Neural cell (in vitro differentiated cells): ENCODE measurements at regions not wholly inside any gene's neighbourhood (a gene's known extent, or its start where the extent isn't known, plus 50 kb on each side); places are given as distances from the start of the nearest gene placed in this dataset.

Experiments
- H2AFZ ChIP-seq: fragments of 200-600, 300-800 bp; sonication (generic), shearing (Covaris generic); 2 replicates; pipeline ENCODE4 v1.6.0; 2014; ENCODE audit warnings: low read depth, mild to moderate bottlenecking, antibody characterized with exemption, low read length, moderate library complexity
- H3F3A ChIP-seq: fragments of 200-600 bp; shearing (Covaris generic); 2 replicates; pipeline ENCODE4 v1.6.1; 2016; ENCODE audit warnings: mild to moderate bottlenecking, moderate library complexity, mixed read lengths, antibody characterized with exemption, low read length; ENCODE audit not compliant: insufficient read depth, poor library complexity, severe bottlenecking
- H3K27ac ChIP-seq: fragments of 200-600, 300-800 bp; sonication (generic), shearing (Covaris generic); 2 replicates; pipeline ENCODE4 v1.5.1; 2014; ENCODE audit warnings: mild to moderate bottlenecking, low read length, moderate library complexity
- H3K27me3 ChIP-seq: fragments of 300-800, 200-600 bp; sonication (generic), shearing (Covaris generic); 2 replicates; pipeline ENCODE4 v1.6.0; 2014; ENCODE audit warnings: mild to moderate bottlenecking, low read depth, low read length, moderate library complexity; ENCODE audit not compliant: insufficient read depth
- H3K36me3 ChIP-seq: fragments of 300-800, 200-600 bp; sonication (generic), shearing (Covaris generic); 2 replicates; pipeline ENCODE4 v1.5.1; 2014; ENCODE audit warnings: mild to moderate bottlenecking, antibody characterized with exemption, low read length, moderate library complexity; ENCODE audit not compliant: insufficient read depth
- H3K4me2 ChIP-seq: fragments of 300-800, 200-600 bp; sonication (generic), shearing (Covaris generic); 2 replicates; pipeline ENCODE4 v1.6.0; 2014; ENCODE audit warnings: mild to moderate bottlenecking, low read length
- H3K4me3 ChIP-seq: fragments of 300-800, 200-600 bp; sonication (generic), shearing (Covaris generic); 2 replicates; pipeline ENCODE4 v1.5.1; 2014; ENCODE audit warnings: mild to moderate bottlenecking, low read length, moderate library complexity
- H3K79me2 ChIP-seq: fragments of 200-600 bp; shearing (Covaris generic); replicated peaks from 2 replicates; pipeline ENCODE4 v1.6.0; 2014; ENCODE audit warnings: mild to moderate bottlenecking, low read length, moderate library complexity; ENCODE audit not compliant: insufficient read depth
- H3K9ac ChIP-seq: fragments of 300-800, 200-600 bp; sonication (generic), shearing (Covaris generic); 2 replicates; pipeline ENCODE4 v1.6.1; 2016; ENCODE audit warnings: mild to moderate bottlenecking, low read length, mixed read lengths
- H3K9me2 ChIP-seq: fragments of 200-600 bp; shearing (Covaris generic); 2 replicates; pipeline ENCODE4 v1.6.1; 2016; ENCODE audit warnings: mild to moderate bottlenecking, low read length, mixed read lengths; ENCODE audit not compliant: insufficient read depth
- H3K9me3 ChIP-seq: fragments of 200-600, 300-800 bp; sonication (generic), shearing (Covaris generic); 2 replicates; pipeline ENCODE4 v1.6.1; 2016; ENCODE audit warnings: mild to moderate bottlenecking, mixed run types, low read length, moderate library complexity, mixed read lengths
- H4K20me1 ChIP-seq: fragments of 200-600 bp; shearing (Covaris generic); 2 replicates; pipeline ENCODE4 v1.6.1; 2016; ENCODE audit warnings: mild to moderate bottlenecking, mixed run types; ENCODE audit not compliant: insufficient read depth
- EP300 ChIP-seq: fragments of 450-650 bp; conservative IDR thresholded peaks from 2 replicates; pipeline ENCODE4 v1.6.1; 2014; ENCODE audit warnings: antibody characterized with exemption, mild to moderate bottlenecking, moderate library complexity; ENCODE audit not compliant: poor library complexity, severe bottlenecking
- EZH2 ChIP-seq: fragments of 200-600, 300-800 bp; shearing (Covaris generic), sonication (generic); IDR thresholded peaks from 2 replicates; pipeline ENCODE4 v1.6.1; 2014; ENCODE audit warnings: antibody characterized with exemption, low read length, borderline replicate concordance, mild to moderate bottlenecking; ENCODE audit not compliant: insufficient read depth, poor library complexity, severe bottlenecking
- MXI1 ChIP-seq: fragments of 450-650 bp; conservative IDR thresholded peaks from 2 replicates; pipeline ENCODE4 v1.6.1; 2014; ENCODE audit warnings: antibody characterized with exemption, mild to moderate bottlenecking; ENCODE audit not compliant: poor library complexity, severe bottlenecking
- POLR2AphosphoS5 ChIP-seq: IDR thresholded peaks from 2 replicates; pipeline ENCODE4 v1.6.1; 2012
- RAD21 ChIP-seq: fragments of 450-650 bp; conservative IDR thresholded peaks from 2 replicates; pipeline ENCODE4 v1.6.1; 2014; ENCODE audit warnings: antibody characterized with exemption, mild to moderate bottlenecking, moderate library complexity
- SMC3 ChIP-seq: fragments of 450-650 bp; conservative IDR thresholded peaks from 2 replicates; pipeline ENCODE4 v1.6.1; 2014; ENCODE audit warnings: antibody characterized with exemption, mild to moderate bottlenecking, moderate library complexity; ENCODE audit not compliant: poor library complexity
- TAF1 ChIP-seq: IDR thresholded peaks from 2 replicates; pipeline ENCODE4 v1.6.1; 2012; ENCODE audit warnings: low read depth
- TF ChIP-seq, protein P1 (sequence below): fragments of 450-650 bp; IDR thresholded peaks from 2 replicates; pipeline ENCODE4 v1.5.1; 2014; ENCODE audit warnings: antibody characterized with exemption, mild to moderate bottlenecking, moderate library complexity; ENCODE audit not compliant: poor library complexity, severe bottlenecking
- TF ChIP-seq, protein P2 (sequence below): IDR thresholded peaks from 2 replicates; pipeline ENCODE4 v1.6.1; 2012; ENCODE audit warnings: borderline replicate concordance

DNA sequence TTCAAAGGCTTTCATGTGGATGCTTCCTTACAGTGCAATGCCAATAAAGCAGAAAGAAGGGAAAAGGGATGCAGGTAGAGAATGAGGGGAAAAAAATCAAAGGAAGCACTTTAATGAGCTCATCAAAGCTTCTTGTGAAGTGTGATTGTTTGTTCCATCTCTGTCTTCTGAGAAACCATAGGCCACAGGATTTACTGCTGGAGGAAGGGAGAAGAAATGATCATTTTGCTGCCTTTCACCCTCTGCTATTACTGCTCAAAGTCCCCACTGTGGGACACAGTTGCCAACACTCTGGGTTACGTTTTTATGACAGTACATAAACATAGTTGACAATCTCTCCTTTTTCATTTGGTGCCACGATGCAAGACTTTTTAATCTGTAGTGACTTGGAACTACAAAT lies 558.0 kb upstream of the TECRL start:
- H3K9me3 ChIP-seq = no peaks in the 10 kb centered on the region
- no peaks in the 10 kb centered on the region for H3K27me3 ChIP-seq
- no peak overlapping the region for H3K27ac ChIP-seq
- H3K79me2 ChIP-seq = no peaks in the 10 kb centered on the region
- no peaks in the 10 kb centered on the region for H3K9me2 ChIP-seq
- H3F3A ChIP-seq = no peaks in the 10 kb centered on the region
- TF ChIP-seq TAF1 (no peak), POLR2AphosphoS5 (no peak), EP300 (no peak), RAD21 (no peak), EZH2 (no peak), MXI1 (no peak), SMC3 (no peak)
- TF ChIP-seq, protein P1, sequence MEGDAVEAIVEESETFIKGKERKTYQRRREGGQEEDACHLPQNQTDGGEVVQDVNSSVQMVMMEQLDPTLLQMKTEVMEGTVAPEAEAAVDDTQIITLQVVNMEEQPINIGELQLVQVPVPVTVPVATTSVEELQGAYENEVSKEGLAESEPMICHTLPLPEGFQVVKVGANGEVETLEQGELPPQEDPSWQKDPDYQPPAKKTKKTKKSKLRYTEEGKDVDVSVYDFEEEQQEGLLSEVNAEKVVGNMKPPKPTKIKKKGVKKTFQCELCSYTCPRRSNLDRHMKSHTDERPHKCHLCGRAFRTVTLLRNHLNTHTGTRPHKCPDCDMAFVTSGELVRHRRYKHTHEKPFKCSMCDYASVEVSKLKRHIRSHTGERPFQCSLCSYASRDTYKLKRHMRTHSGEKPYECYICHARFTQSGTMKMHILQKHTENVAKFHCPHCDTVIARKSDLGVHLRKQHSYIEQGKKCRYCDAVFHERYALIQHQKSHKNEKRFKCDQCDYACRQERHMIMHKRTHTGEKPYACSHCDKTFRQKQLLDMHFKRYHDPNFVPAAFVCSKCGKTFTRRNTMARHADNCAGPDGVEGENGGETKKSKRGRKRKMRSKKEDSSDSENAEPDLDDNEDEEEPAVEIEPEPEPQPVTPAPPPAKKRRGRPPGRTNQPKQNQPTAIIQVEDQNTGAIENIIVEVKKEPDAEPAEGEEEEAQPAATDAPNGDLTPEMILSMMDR = no peak
- TF ChIP-seq, protein P2, sequence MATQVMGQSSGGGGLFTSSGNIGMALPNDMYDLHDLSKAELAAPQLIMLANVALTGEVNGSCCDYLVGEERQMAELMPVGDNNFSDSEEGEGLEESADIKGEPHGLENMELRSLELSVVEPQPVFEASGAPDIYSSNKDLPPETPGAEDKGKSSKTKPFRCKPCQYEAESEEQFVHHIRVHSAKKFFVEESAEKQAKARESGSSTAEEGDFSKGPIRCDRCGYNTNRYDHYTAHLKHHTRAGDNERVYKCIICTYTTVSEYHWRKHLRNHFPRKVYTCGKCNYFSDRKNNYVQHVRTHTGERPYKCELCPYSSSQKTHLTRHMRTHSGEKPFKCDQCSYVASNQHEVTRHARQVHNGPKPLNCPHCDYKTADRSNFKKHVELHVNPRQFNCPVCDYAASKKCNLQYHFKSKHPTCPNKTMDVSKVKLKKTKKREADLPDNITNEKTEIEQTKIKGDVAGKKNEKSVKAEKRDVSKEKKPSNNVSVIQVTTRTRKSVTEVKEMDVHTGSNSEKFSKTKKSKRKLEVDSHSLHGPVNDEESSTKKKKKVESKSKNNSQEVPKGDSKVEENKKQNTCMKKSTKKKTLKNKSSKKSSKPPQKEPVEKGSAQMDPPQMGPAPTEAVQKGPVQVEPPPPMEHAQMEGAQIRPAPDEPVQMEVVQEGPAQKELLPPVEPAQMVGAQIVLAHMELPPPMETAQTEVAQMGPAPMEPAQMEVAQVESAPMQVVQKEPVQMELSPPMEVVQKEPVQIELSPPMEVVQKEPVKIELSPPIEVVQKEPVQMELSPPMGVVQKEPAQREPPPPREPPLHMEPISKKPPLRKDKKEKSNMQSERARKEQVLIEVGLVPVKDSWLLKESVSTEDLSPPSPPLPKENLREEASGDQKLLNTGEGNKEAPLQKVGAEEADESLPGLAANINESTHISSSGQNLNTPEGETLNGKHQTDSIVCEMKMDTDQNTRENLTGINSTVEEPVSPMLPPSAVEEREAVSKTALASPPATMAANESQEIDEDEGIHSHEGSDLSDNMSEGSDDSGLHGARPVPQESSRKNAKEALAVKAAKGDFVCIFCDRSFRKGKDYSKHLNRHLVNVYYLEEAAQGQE = no peak
- H3K9ac ChIP-seq = no peak overlapping the region
- H3K4me2 ChIP-seq = no peak overlapping the region
- no peaks in the 10 kb centered on the region for H3K36me3 ChIP-seq
- H4K20me1 ChIP-seq = no peaks in the 10 kb centered on the region
- no peak overlapping the region for H2AFZ ChIP-seq
- H3K4me3 ChIP-seq = no peak overlapping the region

DNA sequence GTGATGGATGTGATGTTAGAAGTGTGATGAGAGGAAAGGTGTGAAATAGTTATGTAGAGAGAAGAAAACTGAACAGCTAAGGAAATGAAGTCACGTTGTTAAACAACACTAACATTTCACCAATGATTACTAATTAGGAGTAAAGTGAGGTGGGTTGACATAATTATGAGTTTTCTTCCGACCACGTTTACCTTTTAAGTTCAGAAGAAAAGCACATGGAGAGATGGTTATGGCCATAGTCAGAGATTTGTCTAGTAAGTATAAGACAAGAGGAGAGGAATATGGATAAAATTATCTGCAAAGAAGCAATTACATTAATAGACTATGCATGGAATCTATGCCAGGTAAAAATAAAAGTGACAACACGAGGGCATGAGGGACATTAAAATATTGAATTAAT lies 551.3 kb upstream of the TECRL start:
- Histone ChIP-seq H3K27ac (no peak overlapping the region), H2AFZ (no peak overlapping the region), H3K27me3 (no peaks in the 10 kb centered on the region), H3K79me2 (no peaks in the 10 kb centered on the region), H3K4me2 (no peak overlapping the region), H3K9me2 (no peaks in the 10 kb centered on the region), H4K20me1 (no peaks in the 10 kb centered on the region), H3K9ac (no peak overlapping the region), H3K36me3 (no peaks in the 10 kb centered on the region), H3K4me3 (no peak overlapping the region), H3F3A (no peaks in the 10 kb centered on the region), H3K9me3 (no peaks in the 10 kb centered on the region)
- TF ChIP-seq TAF1 = no peak

DNA sequence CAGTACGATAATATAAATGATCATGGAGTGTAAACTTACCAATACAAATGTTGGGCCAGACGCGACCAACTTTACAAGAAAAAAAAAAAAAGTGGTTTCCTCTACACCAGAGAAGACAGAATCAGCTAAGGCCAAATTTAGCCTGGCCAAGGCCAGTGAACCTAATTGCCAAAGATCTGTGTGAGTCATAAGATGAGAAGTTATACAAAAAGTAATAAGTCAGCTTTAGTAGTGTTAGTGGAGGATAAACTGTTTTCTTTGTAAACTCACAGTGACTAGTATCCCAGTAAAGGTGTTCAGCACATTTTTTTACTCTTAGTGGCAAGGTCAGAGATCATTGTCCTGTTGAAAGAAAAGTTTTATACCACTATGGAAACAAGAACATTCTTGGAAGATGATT lies 531.4 kb upstream of the TECRL start:
- no peaks in the 10 kb centered on the region for H4K20me1 ChIP-seq
- H3K4me2 ChIP-seq = no peak overlapping the region

More for the DNA sequence above, 531.4 kb upstream of the TECRL start:
- H3K9me2 ChIP-seq = no peaks in the 10 kb centered on the region
- H3K36me3 ChIP-seq = no peaks in the 10 kb centered on the region
- TF ChIP-seq TAF1 = no peak
- no peak for TF ChIP-seq SMC3
- no peak for TF ChIP-seq EZH2
- TF ChIP-seq, protein P1 = no peak
- TF ChIP-seq, protein P2 = no peak
- no peak for TF ChIP-seq EP300
- TF ChIP-seq POLR2AphosphoS5 = no peak
- TF ChIP-seq MXI1 = no peak
- TF ChIP-seq RAD21 = no peak
- no peaks in the 10 kb centered on the region for H3K27me3 ChIP-seq
- no peak overlapping the region for H3K27ac ChIP-seq
- no peak overlapping the region for H3K4me3 ChIP-seq
- no peak overlapping the region for H2AFZ ChIP-seq
- no peaks in the 10 kb centered on the region for H3K79me2 ChIP-seq
- no peak overlapping the region for H3K9ac ChIP-seq
- H3K9me3 ChIP-seq = no peaks in the 10 kb centered on the region
- H3F3A ChIP-seq = no peaks in the 10 kb centered on the region
